OCI-LY3 (cell line): ENCODE measurements at regions not wholly inside any gene's neighbourhood (a gene's known extent, or its start where the extent isn't known, plus 50 kb on each side); places are given as distances from the start of the nearest gene placed in this dataset.

Source experiments
- EZH2phosphoT487 ChIP-seq: fragments of 200-600 bp; shearing (Covaris generic); IDR thresholded peaks from 2 replicates; pipeline ENCODE4 v1.6.1; 2018; ENCODE audit warnings: antibody characterized with exemption, mixed run types, low read depth
- TF ChIP-seq, protein P1 (sequence below): fragments of 200-600, 300-600 bp; sonication (generic); IDR thresholded peaks from 2 replicates; pipeline ENCODE4 v1.5.1; 2014; ENCODE audit warnings: antibody characterized with exemption, low read length, low read depth

GRCh38 chr3:29176501-29176900 is 104.4 kb upstream of the RBMS3 start:
- TF ChIP-seq, protein P1, sequence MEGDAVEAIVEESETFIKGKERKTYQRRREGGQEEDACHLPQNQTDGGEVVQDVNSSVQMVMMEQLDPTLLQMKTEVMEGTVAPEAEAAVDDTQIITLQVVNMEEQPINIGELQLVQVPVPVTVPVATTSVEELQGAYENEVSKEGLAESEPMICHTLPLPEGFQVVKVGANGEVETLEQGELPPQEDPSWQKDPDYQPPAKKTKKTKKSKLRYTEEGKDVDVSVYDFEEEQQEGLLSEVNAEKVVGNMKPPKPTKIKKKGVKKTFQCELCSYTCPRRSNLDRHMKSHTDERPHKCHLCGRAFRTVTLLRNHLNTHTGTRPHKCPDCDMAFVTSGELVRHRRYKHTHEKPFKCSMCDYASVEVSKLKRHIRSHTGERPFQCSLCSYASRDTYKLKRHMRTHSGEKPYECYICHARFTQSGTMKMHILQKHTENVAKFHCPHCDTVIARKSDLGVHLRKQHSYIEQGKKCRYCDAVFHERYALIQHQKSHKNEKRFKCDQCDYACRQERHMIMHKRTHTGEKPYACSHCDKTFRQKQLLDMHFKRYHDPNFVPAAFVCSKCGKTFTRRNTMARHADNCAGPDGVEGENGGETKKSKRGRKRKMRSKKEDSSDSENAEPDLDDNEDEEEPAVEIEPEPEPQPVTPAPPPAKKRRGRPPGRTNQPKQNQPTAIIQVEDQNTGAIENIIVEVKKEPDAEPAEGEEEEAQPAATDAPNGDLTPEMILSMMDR: no peak
- no peak for TF ChIP-seq EZH2phosphoT487
